ENCODE measurements at regions not wholly inside any gene's neighbourhood (a gene's known extent, or its start where the extent isn't known, plus 50 kb on each side); places are given as distances from the start of the nearest gene placed in this dataset.

GRCh38 chr15:95622843-95623242 is 707.7 kb upstream of the NR2F2 start:
- TF ChIP-seq CTCF (IDR thresholded peaks at IDR 0.05) (no peak), POLR2A (IDR thresholded peaks at IDR 0.05) (no peak)
